Tibial nerve (tissue), 4 donors: ENCODE measurements at regions not wholly inside any gene's neighbourhood (a gene's known extent, or its start where the extent isn't known, plus 50 kb on each side); places are given as distances from the start of the nearest gene placed in this dataset.

Experiments
- EP300 ChIP-seq, 2 donors: sonication (generic); formaldehyde crosslinking; IDR thresholded peaks; one replicate each; pipeline ENCODE4 v1.6.1; 2017; ENCODE audit warnings: antibody characterized with exemption in 2 of 2, mild to moderate bottlenecking in 1 of 2
- POLR2A ChIP-seq, 2 donors: fragments of 450-650 bp; IDR thresholded peaks; one replicate each; pipeline ENCODE4 v1.6.1; 2017; ENCODE audit warnings: antibody characterized with exemption in 2 of 2, mild to moderate bottlenecking in 2 of 2, moderate library complexity in 2 of 2
- TF ChIP-seq, protein P1 (sequence below), 5 experiments: fragments of 200-600 bp in 3 of 5; fragments of 450-650 bp in 2 of 5; sonication (generic) in 3 of 5; IDR thresholded peaks; one replicate each; pipeline ENCODE4 v1.5.1; 2016 to 2019; ENCODE audit warnings: antibody characterized with exemption in 5 of 5, mild to moderate bottlenecking in 3 of 5, moderate library complexity in 2 of 5

DNA sequence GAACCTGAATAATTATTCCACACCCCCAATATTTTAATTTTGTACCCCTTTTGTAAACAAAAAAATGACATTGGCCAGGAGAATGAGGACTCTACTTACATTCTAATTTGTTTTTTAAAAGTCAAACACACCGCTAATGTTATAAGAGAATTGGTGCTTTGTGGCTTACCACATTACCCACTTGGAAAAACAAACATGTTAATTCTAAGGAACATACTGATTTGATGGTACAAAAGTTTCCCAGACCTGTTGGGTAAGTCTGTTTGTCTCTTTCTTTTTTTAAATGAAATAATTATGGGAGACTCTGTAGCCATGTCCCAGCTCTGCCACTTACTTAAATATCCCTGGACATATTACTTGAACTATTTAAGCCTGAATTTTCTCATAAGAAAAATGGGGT lies 352.5 kb upstream of the C2CD4B start:
- TF ChIP-seq, protein P1, sequence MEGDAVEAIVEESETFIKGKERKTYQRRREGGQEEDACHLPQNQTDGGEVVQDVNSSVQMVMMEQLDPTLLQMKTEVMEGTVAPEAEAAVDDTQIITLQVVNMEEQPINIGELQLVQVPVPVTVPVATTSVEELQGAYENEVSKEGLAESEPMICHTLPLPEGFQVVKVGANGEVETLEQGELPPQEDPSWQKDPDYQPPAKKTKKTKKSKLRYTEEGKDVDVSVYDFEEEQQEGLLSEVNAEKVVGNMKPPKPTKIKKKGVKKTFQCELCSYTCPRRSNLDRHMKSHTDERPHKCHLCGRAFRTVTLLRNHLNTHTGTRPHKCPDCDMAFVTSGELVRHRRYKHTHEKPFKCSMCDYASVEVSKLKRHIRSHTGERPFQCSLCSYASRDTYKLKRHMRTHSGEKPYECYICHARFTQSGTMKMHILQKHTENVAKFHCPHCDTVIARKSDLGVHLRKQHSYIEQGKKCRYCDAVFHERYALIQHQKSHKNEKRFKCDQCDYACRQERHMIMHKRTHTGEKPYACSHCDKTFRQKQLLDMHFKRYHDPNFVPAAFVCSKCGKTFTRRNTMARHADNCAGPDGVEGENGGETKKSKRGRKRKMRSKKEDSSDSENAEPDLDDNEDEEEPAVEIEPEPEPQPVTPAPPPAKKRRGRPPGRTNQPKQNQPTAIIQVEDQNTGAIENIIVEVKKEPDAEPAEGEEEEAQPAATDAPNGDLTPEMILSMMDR (IDR thresholded peaks at IDR 0.05): no peak
- TF ChIP-seq POLR2A (IDR thresholded peaks at IDR 0.05) (no peak), EP300 (IDR thresholded peaks at IDR 0.05) (no peak)
